ENCODE measurements at regions not wholly inside any gene's neighbourhood (a gene's known extent, or its start where the extent isn't known, plus 50 kb on each side); places are given as distances from the start of the nearest gene placed in this dataset.
A peak's percentile ranks its signal among the peaks of the same experiment; 100 is the strongest.

DNA sequence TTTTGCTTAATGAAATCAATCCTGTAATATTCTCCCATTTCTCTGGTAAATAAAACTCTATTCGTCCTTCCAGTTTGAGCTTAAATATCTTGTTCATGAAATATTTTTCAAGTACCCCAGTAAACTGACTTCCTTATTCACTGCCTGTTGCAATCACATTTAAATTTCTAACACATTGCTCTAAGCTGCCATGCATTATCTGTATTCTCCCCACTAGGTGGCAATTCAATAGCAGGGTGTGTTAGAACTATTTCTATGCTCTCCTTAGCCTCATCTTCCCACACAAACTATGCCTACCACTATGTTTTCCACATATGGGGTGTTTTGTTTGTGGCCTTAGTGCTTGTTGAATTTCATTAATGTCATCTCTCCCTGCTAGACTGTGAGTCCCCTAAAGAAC, 377.1 kb upstream of the HS3ST1 start:
- TF ChIP-seq, protein P1, sequence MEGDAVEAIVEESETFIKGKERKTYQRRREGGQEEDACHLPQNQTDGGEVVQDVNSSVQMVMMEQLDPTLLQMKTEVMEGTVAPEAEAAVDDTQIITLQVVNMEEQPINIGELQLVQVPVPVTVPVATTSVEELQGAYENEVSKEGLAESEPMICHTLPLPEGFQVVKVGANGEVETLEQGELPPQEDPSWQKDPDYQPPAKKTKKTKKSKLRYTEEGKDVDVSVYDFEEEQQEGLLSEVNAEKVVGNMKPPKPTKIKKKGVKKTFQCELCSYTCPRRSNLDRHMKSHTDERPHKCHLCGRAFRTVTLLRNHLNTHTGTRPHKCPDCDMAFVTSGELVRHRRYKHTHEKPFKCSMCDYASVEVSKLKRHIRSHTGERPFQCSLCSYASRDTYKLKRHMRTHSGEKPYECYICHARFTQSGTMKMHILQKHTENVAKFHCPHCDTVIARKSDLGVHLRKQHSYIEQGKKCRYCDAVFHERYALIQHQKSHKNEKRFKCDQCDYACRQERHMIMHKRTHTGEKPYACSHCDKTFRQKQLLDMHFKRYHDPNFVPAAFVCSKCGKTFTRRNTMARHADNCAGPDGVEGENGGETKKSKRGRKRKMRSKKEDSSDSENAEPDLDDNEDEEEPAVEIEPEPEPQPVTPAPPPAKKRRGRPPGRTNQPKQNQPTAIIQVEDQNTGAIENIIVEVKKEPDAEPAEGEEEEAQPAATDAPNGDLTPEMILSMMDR (conservative IDR thresholded peaks at IDR 0.05; ENCODE audit: low read depth, low read length), result peak; percentile 73
- peak; percentile 35 for DNase-seq (ENCODE audit: low read depth)
- no peak overlapping the region for H3K4me3 ChIP-seq (ENCODE audit: low read depth, low read length)

DNA sequence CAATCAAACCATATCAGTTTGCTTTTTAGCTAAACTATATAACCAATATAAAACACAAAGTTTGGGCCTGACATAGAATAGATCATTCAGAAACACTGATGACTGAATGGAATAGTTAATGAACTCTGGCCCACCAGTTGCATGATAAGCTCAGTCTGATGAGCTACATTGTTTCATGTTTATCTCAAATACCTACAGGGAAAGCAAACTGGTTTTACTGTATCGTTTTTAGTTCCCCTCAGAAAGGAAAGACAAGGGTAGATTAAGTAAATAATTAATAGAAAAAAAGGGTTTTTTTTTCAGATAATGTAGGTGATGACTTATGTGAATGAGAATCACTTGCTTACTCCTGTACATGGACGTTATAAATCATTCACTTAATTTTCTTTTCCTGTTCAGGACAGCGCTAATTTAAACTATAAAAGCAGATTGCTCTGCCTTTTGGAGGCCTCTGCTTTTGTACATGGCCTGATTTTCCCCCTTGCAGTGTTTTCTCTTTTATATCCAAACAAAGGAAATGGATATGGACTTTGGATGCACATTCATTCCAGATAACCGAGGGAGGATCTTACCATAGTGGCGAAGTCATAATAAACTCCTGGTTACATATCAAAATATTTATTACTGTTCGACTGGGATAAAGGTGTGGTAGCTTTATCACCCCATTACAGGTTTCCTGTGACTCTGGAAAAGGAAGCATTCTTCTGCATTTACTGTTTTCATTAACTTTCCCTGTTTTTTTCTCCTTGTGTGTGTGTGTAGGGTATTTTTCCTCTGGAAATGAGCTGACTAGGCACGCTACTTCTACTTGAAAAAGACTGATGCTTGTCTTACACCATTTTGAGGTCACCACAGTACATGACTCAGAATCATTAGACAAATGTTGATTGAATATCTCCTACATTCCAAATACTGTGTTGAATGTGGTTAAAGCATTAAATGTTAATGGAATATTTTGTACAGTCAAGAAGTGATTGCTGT, 373.1 kb upstream of the HS3ST1 start:
- H3K4me3 ChIP-seq (ENCODE audit: low read depth, low read length), result no peak overlapping the region
- DNase-seq (ENCODE audit: low read depth), result no peak
- TF ChIP-seq, protein P1 (conservative IDR thresholded peaks at IDR 0.05; ENCODE audit: low read depth, low read length), result no peak

DNA sequence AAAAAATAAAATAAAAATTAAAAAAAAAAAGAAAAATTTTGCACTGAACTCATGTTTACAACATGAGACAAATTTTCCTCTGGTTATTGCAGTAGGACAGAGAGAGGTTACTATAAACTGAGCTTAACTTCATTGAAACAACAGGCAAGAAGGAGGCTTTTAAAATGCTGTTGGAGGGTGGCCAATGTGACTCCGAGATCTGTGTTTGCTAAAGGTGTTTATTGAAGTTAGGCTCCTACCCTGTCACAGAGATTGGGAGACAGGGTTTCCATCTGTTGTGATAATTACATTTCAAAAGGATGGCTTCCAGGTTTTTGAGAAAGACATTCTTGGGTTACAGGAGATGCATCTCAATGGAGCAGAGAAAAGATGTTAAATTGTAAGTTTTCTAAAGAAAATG, 370.5 kb upstream of the HS3ST1 start:
- DNase-seq (ENCODE audit: low read depth), result no peak
- no peak overlapping the region for H3K4me3 ChIP-seq (ENCODE audit: low read depth, low read length)
- TF ChIP-seq, protein P1 (conservative IDR thresholded peaks at IDR 0.05; ENCODE audit: low read depth, low read length), result no peak

DNA sequence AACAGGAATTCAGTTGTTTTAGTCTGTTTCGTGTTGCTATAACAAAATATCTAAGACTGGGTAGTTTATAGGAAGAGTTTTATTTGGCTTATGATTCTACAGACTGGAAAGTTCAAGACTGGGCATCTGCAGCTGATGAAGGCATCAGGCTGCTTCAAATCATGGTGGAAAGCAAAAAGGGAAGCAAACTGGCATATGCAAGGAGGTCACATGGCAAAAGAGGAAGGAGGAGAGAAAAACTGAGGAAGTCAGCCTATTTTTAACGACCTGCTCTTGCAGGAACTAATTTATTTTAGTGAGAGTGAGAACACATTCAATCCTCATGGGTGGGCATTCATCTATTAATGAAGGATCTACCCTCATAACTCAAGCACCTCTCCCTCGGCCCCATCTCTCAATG, 363.1 kb upstream of the HS3ST1 start:
- no peak for DNase-seq (ENCODE audit: low read depth)
- TF ChIP-seq, protein P1 (conservative IDR thresholded peaks at IDR 0.05; ENCODE audit: low read depth, low read length), result no peak
- no peak overlapping the region for H3K4me3 ChIP-seq (ENCODE audit: low read depth, low read length)

DNA sequence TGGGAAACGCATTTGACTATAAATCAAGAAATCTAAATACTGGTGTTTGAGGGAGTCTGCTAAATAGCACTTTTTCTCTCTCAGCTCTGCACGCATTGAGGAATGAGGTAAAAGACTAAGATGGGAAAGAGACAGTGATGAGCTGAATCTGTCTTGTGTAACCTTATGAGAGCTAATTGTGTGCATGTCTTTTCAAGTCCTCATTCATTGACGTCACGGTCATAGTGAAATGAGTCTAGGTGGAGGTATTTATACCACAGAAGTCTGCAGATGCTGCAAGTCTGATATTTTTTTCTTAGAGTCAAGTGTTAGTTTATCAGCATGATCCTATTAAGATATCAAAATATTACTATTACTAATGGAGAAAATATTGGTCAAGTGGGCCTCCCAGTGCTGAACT, 361.5 kb upstream of the HS3ST1 start:
- no peak for DNase-seq (ENCODE audit: low read depth)
- TF ChIP-seq, protein P1 (conservative IDR thresholded peaks at IDR 0.05; ENCODE audit: low read depth, low read length), result no peak
- no peak overlapping the region for H3K4me3 ChIP-seq (ENCODE audit: low read depth, low read length)

DNA sequence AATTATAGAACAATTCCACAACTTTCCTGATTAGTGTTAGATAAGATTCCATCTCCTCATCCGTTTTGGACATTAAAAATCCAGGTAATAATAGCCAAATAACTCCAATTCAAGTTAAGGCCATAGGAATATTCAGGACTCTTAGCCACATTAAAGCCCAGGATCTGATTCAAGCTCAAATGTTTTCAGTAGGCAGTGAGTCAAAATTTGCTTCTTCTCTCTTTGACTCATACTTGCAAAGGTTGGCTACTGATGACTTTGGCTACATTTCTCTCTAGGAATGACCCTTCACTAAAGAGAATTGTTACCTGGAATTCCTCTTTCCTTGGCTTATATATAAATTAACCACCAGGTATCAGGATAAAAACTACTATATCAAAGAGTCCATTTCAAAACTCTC, 354.9 kb upstream of the HS3ST1 start:
- TF ChIP-seq, protein P1 (conservative IDR thresholded peaks at IDR 0.05; ENCODE audit: low read depth, low read length), result no peak
- DNase-seq (ENCODE audit: low read depth), result no peak
- no peak overlapping the region for H3K4me3 ChIP-seq (ENCODE audit: low read depth, low read length)

DNA sequence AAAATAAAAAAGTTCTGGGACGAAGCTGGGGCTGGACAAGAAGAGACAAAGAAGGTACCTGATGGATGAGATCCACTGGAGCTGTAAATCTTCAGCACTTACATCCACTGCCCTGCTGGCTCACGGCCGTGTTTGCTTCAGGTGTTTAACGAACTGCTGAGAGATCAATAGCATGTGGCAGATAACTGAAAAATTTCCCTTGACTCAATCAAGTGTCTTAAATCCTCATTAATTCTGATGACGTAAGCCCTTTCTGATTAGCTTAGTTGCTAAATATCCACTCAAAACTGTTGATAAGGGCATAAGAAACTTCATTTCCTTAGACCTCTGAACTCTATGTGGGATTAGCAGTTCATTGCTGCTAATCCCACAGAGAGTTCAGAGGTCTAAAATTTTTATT, 354.2 kb upstream of the HS3ST1 start:
- TF ChIP-seq, protein P1 (conservative IDR thresholded peaks at IDR 0.05; ENCODE audit: low read depth, low read length), result no peak
- DNase-seq (ENCODE audit: low read depth), result no peak
- no peak overlapping the region for H3K4me3 ChIP-seq (ENCODE audit: low read depth, low read length)

Measured in epithelial cell of proximal tubule (primary cell).